PC-9 (cell line): ENCODE measurements at regions not wholly inside any gene's neighbourhood (a gene's known extent, or its start where the extent isn't known, plus 50 kb on each side); places are given as distances from the start of the nearest gene placed in this dataset.

Experiments
- BruUV-seq: library from RNA; stranded (reverse); fragments of 400-500 nt; replicated peaks from 2 replicates; lab custom pipeline; 2021; lab: Mats Ljungman, UMichigan
- CTCF ChIA-PET: fragments of 300-600 bp; sonication (Branson Sonifier 250); formaldehyde crosslinking; loops from one replicate; lab custom pipeline; 2022; ENCODE audit warnings: antibody characterized with exemption; lab: Charles Lee
- POLR2A ChIA-PET: fragments of 300-600 bp; sonication (Branson Sonifier 250); formaldehyde crosslinking; loops from one replicate; lab custom pipeline; 2022; ENCODE audit warnings: antibody characterized with exemption; ENCODE audit not compliant: unreplicated experiment; lab: Charles Lee
- DNase-seq, 2 experiments: peaks; one replicate each; pipeline versions ENCODE4 v3.0.0 to v3.0.0-alpha.2; 2015 to 2022; ENCODE audit warnings: mixed read lengths in 1 of 2
- H2AFZ ChIP-seq: fragments of 200-600 bp; sonication (generic); 2 replicates; pipeline ENCODE4 v1.8.1; 2017; ENCODE audit warnings: antibody characterized with exemption
- H3F3A ChIP-seq: fragments of 200-600 bp; sonication (generic); 2 replicates; pipeline ENCODE4 v1.8.1; 2017; ENCODE audit warnings: antibody characterized with exemption, mild to moderate bottlenecking, low read depth; ENCODE audit not compliant: insufficient read depth
- H3K27ac ChIP-seq: fragments of 200-600 bp; sonication (generic); 2 replicates; pipeline ENCODE4 v1.6.1; 2016; ENCODE audit warnings: mixed run types
- H3K27me3 ChIP-seq: fragments of 200-600 bp; sonication (generic); 2 replicates; pipeline ENCODE4 v1.6.1; 2016; ENCODE audit warnings: low read depth, mixed run types; ENCODE audit not compliant: insufficient read depth
- H3K36me3 ChIP-seq: fragments of 200-600 bp; sonication (generic); 2 replicates; pipeline ENCODE4 v1.6.1; 2016; ENCODE audit warnings: low read depth, mixed run types
- H3K4me1 ChIP-seq: fragments of 200-600 bp; sonication (generic); replicated peaks from 2 replicates; pipeline ENCODE4 v1.6.1; 2016; ENCODE audit warnings: mixed run types; ENCODE audit not compliant: insufficient read depth
- H3K4me2 ChIP-seq: fragments of 200-600 bp; sonication (generic); 2 replicates; pipeline ENCODE4 v1.6.1; 2017; ENCODE audit warnings: mixed run types
- H3K4me3 ChIP-seq: fragments of 200-600 bp; sonication (generic); 2 replicates; pipeline ENCODE4 v1.6.1; 2016; ENCODE audit warnings: mixed run types
- H3K79me2 ChIP-seq: fragments of 200-600 bp; sonication (generic); 2 replicates; pipeline ENCODE4 v1.6.1; 2017; ENCODE audit warnings: low read depth, mixed run types
- H3K9me2 ChIP-seq: fragments of 200-600 bp; sonication (generic); 2 replicates; pipeline ENCODE4 v1.8.1; 2017; ENCODE audit warnings: mild to moderate bottlenecking; ENCODE audit not compliant: insufficient read depth
- H3K9me3 ChIP-seq: fragments of 200-600 bp; sonication (generic); 2 replicates; pipeline ENCODE4 v1.8.1; 2016; ENCODE audit warnings: low read depth; ENCODE audit not compliant: insufficient read depth
- H4K20me1 ChIP-seq: fragments of 200-600 bp; sonication (generic); 2 replicates; pipeline ENCODE4 v1.8.1; 2017; ENCODE audit not compliant: insufficient read depth
- CTCF ChIP-seq: fragments of 200-600 bp; sonication (generic); conservative IDR thresholded peaks from 2 replicates; pipeline ENCODE4 v1.6.1; 2017; ENCODE audit warnings: mixed run types, antibody characterized with exemption, mild to moderate bottlenecking, moderate library complexity
- EZH2 ChIP-seq: fragments of 200-600 bp; sonication (generic); IDR thresholded peaks from 2 replicates; pipeline ENCODE4 v1.8.0; 2017; ENCODE audit warnings: antibody characterized with exemption, low read depth
- intact Hi-C: fragments of 100-400 bp; cut with micrococcal nuclease; formaldehyde crosslinking; loops from one replicate; pipeline ENCODE4 v1.10.0; 2022; ENCODE audit not compliant: unreplicated experiment

DNA sequence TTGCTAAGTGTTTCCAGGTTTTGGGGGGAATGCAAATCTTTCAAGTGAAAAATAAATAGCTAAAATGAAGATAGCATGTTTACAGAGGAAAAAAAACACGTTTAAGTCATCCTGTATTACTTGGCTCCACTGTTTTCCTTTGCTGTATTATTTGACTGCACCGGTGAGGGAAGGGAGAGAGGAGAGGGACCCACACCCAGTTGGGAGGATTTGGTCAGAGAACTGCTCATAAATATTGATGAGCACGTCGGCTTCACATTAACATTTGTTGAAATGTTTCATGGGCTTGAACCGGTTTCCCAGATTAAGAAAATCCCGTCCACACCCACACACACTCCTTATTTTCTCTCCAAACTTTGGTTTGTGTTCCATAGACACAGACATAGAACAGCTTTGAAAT, 493.8 kb upstream of the MGMT start:
- Histone ChIP-seq H3K4me1 (no peaks in the 10 kb centered on the region), H3K27me3 (peaks cover 15% of the 10 kb centered on the region), H3K9me3 (no peaks in the 10 kb centered on the region), H3K27ac (no peak overlapping the region), H4K20me1 (no peaks in the 10 kb centered on the region), H3K4me3 (no peak overlapping the region), H3K9me2 (no peaks in the 10 kb centered on the region), H3K36me3 (no peaks in the 10 kb centered on the region), H3F3A (no peaks in the 10 kb centered on the region), H3K79me2 (no peaks in the 10 kb centered on the region), H3K4me2 (no peak overlapping the region), H2AFZ (no peak overlapping the region)
- BruUV-seq: no TSS peak
- no peak for DNase-seq
- POLR2A ChIA-PET: no interaction called here
- CTCF ChIA-PET: no interaction called here
- intact Hi-C loops: no loop called here
- no peak for TF ChIP-seq EZH2
- no peak for TF ChIP-seq CTCF

GRCh38 chr10:128976856-128977255, 490.2 kb upstream of the MGMT start:
- no TSS peak for BruUV-seq
- no peak overlapping the region for H3K4me3 ChIP-seq
- intact Hi-C loops: no loop called here
- no peaks in the 10 kb centered on the region for H3F3A ChIP-seq
- peaks cover 18% of the 10 kb centered on the region for H3K27me3 ChIP-seq
- H3K27ac ChIP-seq: no peak overlapping the region
- H3K4me2 ChIP-seq: no peak overlapping the region
- no peaks in the 10 kb centered on the region for H3K36me3 ChIP-seq
- H3K9me2 ChIP-seq: no peaks in the 10 kb centered on the region
- H3K79me2 ChIP-seq: no peaks in the 10 kb centered on the region
- no peaks in the 10 kb centered on the region for H3K9me3 ChIP-seq
- TF ChIP-seq EZH2 (no peak), CTCF (no peak)
- H3K4me1 ChIP-seq: no peaks in the 10 kb centered on the region
- no peak for DNase-seq
- CTCF ChIA-PET: no interaction called here
- POLR2A ChIA-PET: no interaction called here
- H2AFZ ChIP-seq: no peak overlapping the region
- H4K20me1 ChIP-seq: no peaks in the 10 kb centered on the region

DNA sequence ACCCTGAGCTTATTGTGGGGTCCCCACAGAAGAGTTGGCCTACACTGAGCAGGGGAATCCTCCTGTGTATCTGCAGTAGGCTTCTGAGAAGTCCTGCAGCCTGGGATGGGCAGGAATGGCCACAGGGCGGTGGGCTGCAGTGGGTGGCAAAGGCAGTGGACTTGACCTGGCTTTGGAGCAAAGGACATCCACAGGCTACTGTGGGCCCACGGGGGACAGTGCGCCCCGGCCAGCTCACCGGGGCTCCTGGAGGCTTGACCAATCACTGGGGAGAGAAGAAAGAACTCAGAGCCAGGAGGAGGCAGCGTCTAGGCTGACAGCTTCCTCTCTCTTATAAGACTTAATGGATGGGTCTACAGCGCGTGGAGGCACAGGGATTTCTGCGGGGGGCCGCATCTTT, 488.8 kb upstream of the MGMT start:
- no TSS peak for BruUV-seq

More for the DNA sequence above, 488.8 kb upstream of the MGMT start:
- ChIA-PET CTCF (no interaction called here), POLR2A (no interaction called here)
- no peaks in the 10 kb centered on the region for H4K20me1 ChIP-seq
- no peak overlapping the region for H3K4me2 ChIP-seq
- H3K27me3 ChIP-seq: peaks cover 30% of the 10 kb centered on the region
- no peak for TF ChIP-seq EZH2
- no peak for TF ChIP-seq CTCF
- H3K79me2 ChIP-seq: no peaks in the 10 kb centered on the region
- H2AFZ ChIP-seq: no peak overlapping the region
- DNase-seq: no peak
- intact Hi-C loops: no loop called here
- no peaks in the 10 kb centered on the region for H3K9me3 ChIP-seq
- no peaks in the 10 kb centered on the region for H3K4me1 ChIP-seq
- no peaks in the 10 kb centered on the region for H3K36me3 ChIP-seq
- H3K4me3 ChIP-seq: no peak overlapping the region
- H3F3A ChIP-seq: no peaks in the 10 kb centered on the region
- no peaks in the 10 kb centered on the region for H3K9me2 ChIP-seq
- H3K27ac ChIP-seq: no peak overlapping the region
